ENCODE measurements at regions not wholly inside any gene's neighbourhood (a gene's known extent, or its start where the extent isn't known, plus 50 kb on each side); places are given as distances from the start of the nearest gene placed in this dataset.

GRCh38 chr13:68293631-68294030 is 1063.5 kb upstream of the PCDH9 start:
- no peaks in the 10 kb centered on the region for H3K36me3 ChIP-seq (ENCODE audit: insufficient read depth)
- no peak overlapping the region for H3K4me3 ChIP-seq (IDR thresholded peaks at IDR 0.05; ENCODE audit: insufficient read depth, low read depth, low read length)
- no peak overlapping the region for H3K27ac ChIP-seq
- no peak overlapping the region for H3K9ac ChIP-seq
- TF ChIP-seq CTCF (conservative IDR thresholded peaks at IDR 0.05; ENCODE audit: low read depth, low read length): no peak
- H4K20me1 ChIP-seq (ENCODE audit: insufficient read depth): no peaks in the 10 kb centered on the region
- H3K79me2 ChIP-seq (ENCODE audit: insufficient read depth, low read depth): no peaks in the 10 kb centered on the region
- no peak overlapping the region for H2AFZ ChIP-seq (ENCODE audit: low read depth)
- no peaks in the 10 kb centered on the region for H3K27me3 ChIP-seq (ENCODE audit: insufficient read depth, low read depth)
- no peak overlapping the region for H3K4me2 ChIP-seq
- H3K4me1 ChIP-seq (ENCODE audit: low read depth, poor library complexity, severe bottlenecking): no peaks in the 10 kb centered on the region

GRCh38 chr13:68292601-68293000 is 1062.5 kb upstream of the PCDH9 start:
- no peak overlapping the region for H3K4me2 ChIP-seq
- no peak overlapping the region for H3K4me3 ChIP-seq (IDR thresholded peaks at IDR 0.05; ENCODE audit: insufficient read depth, low read depth, low read length)
- no peaks in the 10 kb centered on the region for H3K36me3 ChIP-seq (ENCODE audit: insufficient read depth)
- TF ChIP-seq CTCF (conservative IDR thresholded peaks at IDR 0.05; ENCODE audit: low read depth, low read length): no peak
- H3K9ac ChIP-seq: no peak overlapping the region
- no peaks in the 10 kb centered on the region for H4K20me1 ChIP-seq (ENCODE audit: insufficient read depth)
- no peak overlapping the region for H3K27ac ChIP-seq
- H3K27me3 ChIP-seq (ENCODE audit: insufficient read depth, low read depth): no peaks in the 10 kb centered on the region
- H2AFZ ChIP-seq (ENCODE audit: low read depth): no peak overlapping the region
- no peaks in the 10 kb centered on the region for H3K4me1 ChIP-seq (ENCODE audit: low read depth, poor library complexity, severe bottlenecking)
- no peaks in the 10 kb centered on the region for H3K79me2 ChIP-seq (ENCODE audit: insufficient read depth, low read depth)

- H3K4me1 ChIP-seq (ENCODE audit: low read depth, poor library complexity, severe bottlenecking): no peaks in the 10 kb centered on the region
- no peaks in the 10 kb centered on the region for H3K36me3 ChIP-seq (ENCODE audit: insufficient read depth)
- H3K4me3 ChIP-seq (IDR thresholded peaks at IDR 0.05; ENCODE audit: insufficient read depth, low read depth, low read length): no peak overlapping the region
- no peaks in the 10 kb centered on the region for H3K27me3 ChIP-seq (ENCODE audit: insufficient read depth, low read depth)
- H2AFZ ChIP-seq (ENCODE audit: low read depth): no peak overlapping the region
- no peaks in the 10 kb centered on the region for H4K20me1 ChIP-seq (ENCODE audit: insufficient read depth)
- H3K9ac ChIP-seq: no peak overlapping the region
- no peak overlapping the region for H3K4me2 ChIP-seq
- H3K27ac ChIP-seq: no peak overlapping the region
- no peaks in the 10 kb centered on the region for H3K79me2 ChIP-seq (ENCODE audit: insufficient read depth, low read depth)
- TF ChIP-seq CTCF (conservative IDR thresholded peaks at IDR 0.05; ENCODE audit: low read depth, low read length): no peak
These were observed 1061.5 kb upstream of the PCDH9 start for GRCh38 chr13:68291595-68291994.

GRCh38 chr13:68275758-68276157 is 1045.6 kb upstream of the PCDH9 start:
- H3K36me3 ChIP-seq (ENCODE audit: insufficient read depth): no peaks in the 10 kb centered on the region
- no peaks in the 10 kb centered on the region for H3K79me2 ChIP-seq (ENCODE audit: insufficient read depth, low read depth)
- H2AFZ ChIP-seq (ENCODE audit: low read depth): no peak overlapping the region
- H3K4me2 ChIP-seq: no peak overlapping the region
- no peaks in the 10 kb centered on the region for H3K4me1 ChIP-seq (ENCODE audit: low read depth, poor library complexity, severe bottlenecking)
- no peaks in the 10 kb centered on the region for H3K27me3 ChIP-seq (ENCODE audit: insufficient read depth, low read depth)
- H3K9ac ChIP-seq: no peak overlapping the region
- no peak overlapping the region for H3K4me3 ChIP-seq (IDR thresholded peaks at IDR 0.05; ENCODE audit: insufficient read depth, low read depth, low read length)
- TF ChIP-seq CTCF (conservative IDR thresholded peaks at IDR 0.05; ENCODE audit: low read depth, low read length): no peak
- no peak overlapping the region for H3K27ac ChIP-seq
- no peaks in the 10 kb centered on the region for H4K20me1 ChIP-seq (ENCODE audit: insufficient read depth)

GRCh38 chr13:68272652-68273051 is 1042.5 kb upstream of the PCDH9 start:
- Histone ChIP-seq H3K27ac (no peak overlapping the region), H4K20me1 (ENCODE audit: insufficient read depth) (no peaks in the 10 kb centered on the region), H3K36me3 (ENCODE audit: insufficient read depth) (no peaks in the 10 kb centered on the region), H2AFZ (ENCODE audit: low read depth) (no peak overlapping the region), H3K9ac (no peak overlapping the region), H3K79me2 (ENCODE audit: insufficient read depth, low read depth) (no peaks in the 10 kb centered on the region), H3K4me2 (no peak overlapping the region), H3K4me1 (ENCODE audit: low read depth, poor library complexity, severe bottlenecking) (no peaks in the 10 kb centered on the region), H3K4me3 (IDR thresholded peaks at IDR 0.05; ENCODE audit: insufficient read depth, low read depth, low read length) (no peak overlapping the region), H3K27me3 (ENCODE audit: insufficient read depth, low read depth) (no peaks in the 10 kb centered on the region)
- no peak for TF ChIP-seq CTCF (conservative IDR thresholded peaks at IDR 0.05; ENCODE audit: low read depth, low read length)
